H9 (cell line): ENCODE measurements at regions not wholly inside any gene's neighbourhood (a gene's known extent, or its start where the extent isn't known, plus 50 kb on each side); places are given as distances from the start of the nearest gene placed in this dataset.

Experiments used
- DNase-seq: peaks from one replicate; pipeline ENCODE4 v3.0.0-alpha.2; 2017
- H2AFZ ChIP-seq: one replicate; pipeline ENCODE4 v1.6.1; 2013; ENCODE audit warnings: mild to moderate bottlenecking, low read length, control low read depth, moderate library complexity
- H2AK5ac ChIP-seq: 2 replicates; pipeline ENCODE4 v1.6.1; 2013; ENCODE audit warnings: low read length, control low read depth, mixed read lengths; ENCODE audit not compliant: insufficient read length
- H2BK120ac ChIP-seq: one replicate; pipeline ENCODE4 v1.6.1; 2013; ENCODE audit warnings: low read depth, mild to moderate bottlenecking, low read length, control low read depth, inconsistent platforms; ENCODE audit not compliant: poor library complexity, severe bottlenecking
- H2BK12ac ChIP-seq: 2 replicates; pipeline ENCODE4 v1.6.1; 2013; ENCODE audit warnings: low read length, control low read depth, mixed read lengths, low read depth; ENCODE audit not compliant: insufficient read length
- H2BK15ac ChIP-seq: 2 replicates; pipeline ENCODE4 v1.6.1; 2013; ENCODE audit warnings: low read depth, low read length, control low read depth
- H2BK20ac ChIP-seq: one replicate; pipeline ENCODE4 v1.6.1; 2013; ENCODE audit warnings: low read depth, mild to moderate bottlenecking, low read length, control low read depth, inconsistent platforms; ENCODE audit not compliant: poor library complexity, severe bottlenecking
- H2BK5ac ChIP-seq: 2 replicates; pipeline ENCODE4 v1.6.1; 2013; ENCODE audit warnings: low read length, control low read depth, mixed read lengths; ENCODE audit not compliant: insufficient read length
- H3K14ac ChIP-seq: 2 replicates; pipeline ENCODE4 v1.6.1; 2013; ENCODE audit warnings: low read length, control low read depth; ENCODE audit not compliant: insufficient read depth
- H3K18ac ChIP-seq: 2 replicates; pipeline ENCODE4 v1.6.1; 2013; ENCODE audit warnings: low read depth, mild to moderate bottlenecking, mixed read lengths, low read length, control low read depth; ENCODE audit not compliant: insufficient read length
- H3K23ac ChIP-seq: 2 replicates; pipeline ENCODE4 v1.6.1; 2013; ENCODE audit warnings: low read length, control low read depth, mixed read lengths, low read depth; ENCODE audit not compliant: insufficient read length
- H3K23me2 ChIP-seq: 2 replicates; pipeline ENCODE4 v1.6.1; 2013; ENCODE audit warnings: low read depth, mild to moderate bottlenecking, mixed read lengths, low read length, control low read depth; ENCODE audit not compliant: insufficient read length, poor library complexity, severe bottlenecking
- H3K27ac ChIP-seq: 2 replicates; pipeline ENCODE4 v1.5.1; 2013; ENCODE audit warnings: low read length, control low read depth, mixed read lengths, low read depth; ENCODE audit not compliant: insufficient read length
- H3K27me3 ChIP-seq: 2 replicates; pipeline ENCODE4 v1.6.1; 2013; ENCODE audit warnings: low read length, control low read depth, inconsistent platforms; ENCODE audit not compliant: insufficient read depth
- H3K4ac ChIP-seq: 2 replicates; pipeline ENCODE4 v1.6.1; 2013; ENCODE audit warnings: low read depth, mild to moderate bottlenecking, control low read depth, inconsistent platforms, low read length, moderate library complexity
- H3K4me1 ChIP-seq: 2 replicates; pipeline ENCODE4 v1.6.1; 2013; ENCODE audit warnings: low read length, control low read depth, inconsistent platforms; ENCODE audit not compliant: insufficient read depth
- H3K4me2 ChIP-seq: 2 replicates; pipeline ENCODE4 v1.6.1; 2013; ENCODE audit warnings: low read length, control low read depth, mixed read lengths; ENCODE audit not compliant: insufficient read length, insufficient read depth
- H3K56ac ChIP-seq: 2 replicates; pipeline ENCODE4 v1.6.1; 2013; ENCODE audit warnings: low read depth, mild to moderate bottlenecking, mixed read lengths, low read length, control low read depth; ENCODE audit not compliant: insufficient read length
- H3K79me1 ChIP-seq: 2 replicates; pipeline ENCODE4 v1.6.1; 2013; ENCODE audit warnings: low read depth, mild to moderate bottlenecking, moderate library complexity, low read length, control low read depth, inconsistent platforms; ENCODE audit not compliant: insufficient read depth, poor library complexity, severe bottlenecking
- H3K79me2 ChIP-seq: 2 replicates; pipeline ENCODE4 v1.6.1; 2013; ENCODE audit warnings: low read length, control low read depth, inconsistent platforms; ENCODE audit not compliant: insufficient read depth
- H3K9ac ChIP-seq: 2 replicates; pipeline ENCODE4 v1.6.1; 2013; ENCODE audit warnings: low read length, control low read depth, mixed read lengths; ENCODE audit not compliant: insufficient read length; ENCODE audit errors: extremely low read depth
- H3K9me3 ChIP-seq: one replicate; pipeline ENCODE4 v1.6.1; 2013; ENCODE audit warnings: low read depth, low read length, inconsistent platforms; ENCODE audit not compliant: control insufficient read depth
- H3T11ph ChIP-seq: one replicate; pipeline ENCODE4 v1.6.1; 2013; ENCODE audit warnings: mild to moderate bottlenecking, low read length, control low read depth, inconsistent platforms
- H4K20me1 ChIP-seq: one replicate; pipeline ENCODE4 v1.6.1; 2013; ENCODE audit not compliant: control insufficient read depth, insufficient read length, insufficient read depth
- H4K5ac ChIP-seq: 2 replicates; pipeline ENCODE4 v1.6.1; 2013; ENCODE audit warnings: low read depth, mild to moderate bottlenecking, mixed read lengths, low read length, control low read depth; ENCODE audit not compliant: insufficient read length
- H4K8ac ChIP-seq: replicated peaks from 2 replicates; pipeline ENCODE4 v1.6.1; 2013; ENCODE audit warnings: low read length, control low read depth, mixed read lengths, low read depth; ENCODE audit not compliant: insufficient read length
- H4K91ac ChIP-seq: 2 replicates; pipeline ENCODE4 v1.6.1; 2013; ENCODE audit warnings: low read depth, mild to moderate bottlenecking, moderate library complexity, mixed read lengths, low read length, control low read depth; ENCODE audit not compliant: insufficient read length
- H3K27ac Mint-ChIP-seq, 3 experiments: 2 replicates in 2 of 3; 3 replicates in 1 of 3; pipeline ENCODE4 v1.8.0; 2020 to 2021; ENCODE audit warnings: mixed read lengths in 3 of 3, mild to moderate bottlenecking in 1 of 3, moderate library complexity in 1 of 3
- H3K27me3 Mint-ChIP-seq: 2 replicates; pipeline ENCODE4 v1.8.0; 2021; ENCODE audit warnings: low read depth, mild to moderate bottlenecking, moderate library complexity, mixed read lengths
- H3K36me3 Mint-ChIP-seq, 3 experiments: 2 replicates in 2 of 3; 3 replicates in 1 of 3; pipeline ENCODE4 v1.8.0; 2020 to 2021; ENCODE audit warnings: low read depth in 3 of 3, mixed read lengths in 3 of 3; ENCODE audit not compliant: insufficient read depth in 1 of 3
- H3K4me1 Mint-ChIP-seq, 2 experiments: 2 replicates each; pipeline ENCODE4 v1.8.0; 2020; ENCODE audit warnings: mixed read lengths in 2 of 2
- H3K4me3 Mint-ChIP-seq, 2 experiments: 2 replicates in 1 of 2; 3 replicates in 1 of 2; pipeline ENCODE4 v1.8.0; 2020 to 2021; ENCODE audit warnings: mild to moderate bottlenecking in 2 of 2, mixed read lengths in 2 of 2, moderate library complexity in 1 of 2
- H3K9me3 Mint-ChIP-seq, 2 experiments: 2 replicates in 1 of 2; 3 replicates in 1 of 2; pipeline ENCODE4 v1.8.0; 2020; ENCODE audit warnings: mild to moderate bottlenecking in 2 of 2, mixed read lengths in 2 of 2, moderate library complexity in 1 of 2
- CTCF ChIP-seq: fragments of 200-600 bp; sonication (generic); conservative IDR thresholded peaks from 3 replicates; pipeline ENCODE4 v1.8.0; 2021; ENCODE audit warnings: antibody characterized with exemption, mild to moderate bottlenecking
- WGBS: extraction: QIAGEN DNeasy Blood & Tissue Kit; methylation state at CpG from one replicate; pipeline ENCODE4 v1.1.7; 2013; ENCODE audit warnings: missing lambda C conversion rate, low lambda C conversion rate, mixed read lengths; ENCODE audit not compliant: insufficient read length; ENCODE audit errors: extremely low coverage; 5-methylcytosine and 5-hydroxymethylcytosine counted together

- H3K56ac ChIP-seq, result no peak overlapping the region
Measured at GRCh38 chr10:55404094-55404493, 603.1 kb upstream of the PCDH15 start.

More at GRCh38 chr10:55404094-55404493, 603.1 kb upstream of the PCDH15 start:
- Histone ChIP-seq H2BK20ac (no peak overlapping the region), H2AFZ (no peak overlapping the region), H2AK5ac (no peak overlapping the region), H3K23me2 (no peaks in the 10 kb centered on the region), H3K18ac (no peak overlapping the region), H2BK12ac (no peak overlapping the region), H3K4me1 (no peaks in the 10 kb centered on the region), H3T11ph (no peak overlapping the region), H4K5ac (no peak overlapping the region), H2BK120ac (no peak overlapping the region), H3K9me3 (no peaks in the 10 kb centered on the region), H3K23ac (no peak overlapping the region), H3K4ac (no peak overlapping the region), H2BK15ac (no peak overlapping the region), H3K79me2 (no peaks in the 10 kb centered on the region), H4K20me1 (no peaks in the 10 kb centered on the region), H3K9ac (no peak overlapping the region), H3K27ac (no peak overlapping the region), H4K91ac (no peak overlapping the region), H3K27me3 (no peaks in the 10 kb centered on the region), H3K14ac (no peak overlapping the region), H2BK5ac (no peak overlapping the region), H4K8ac (no peak overlapping the region), H3K79me1 (no peaks in the 10 kb centered on the region), H3K4me2 (no peak overlapping the region)
- no peaks in the 10 kb centered on the region for H3K9me3 Mint-ChIP-seq
- H3K27me3 Mint-ChIP-seq, result no peaks in the 10 kb centered on the region
- H3K4me1 Mint-ChIP-seq, result peaks cover 9% of the 10 kb centered on the region in 2 experiments
- no peak overlapping the region for H3K4me3 Mint-ChIP-seq
- WGBS, result no CpG with 5 or more reads among the region's 6 CpGs
- no peaks in the 10 kb centered on the region for H3K36me3 Mint-ChIP-seq
- no peak for TF ChIP-seq CTCF
- DNase-seq, result no peak
- no peak overlapping the region for H3K27ac Mint-ChIP-seq
